ENCODE measurements at regions not wholly inside any gene's neighbourhood (a gene's known extent, or its start where the extent isn't known, plus 50 kb on each side); places are given as distances from the start of the nearest gene placed in this dataset.
"Not testable (repeated sequence)": the region's sequence is repeated elsewhere in the genome, so short reads cannot be mapped to it uniquely, and the experiment has no call there.

DNA sequence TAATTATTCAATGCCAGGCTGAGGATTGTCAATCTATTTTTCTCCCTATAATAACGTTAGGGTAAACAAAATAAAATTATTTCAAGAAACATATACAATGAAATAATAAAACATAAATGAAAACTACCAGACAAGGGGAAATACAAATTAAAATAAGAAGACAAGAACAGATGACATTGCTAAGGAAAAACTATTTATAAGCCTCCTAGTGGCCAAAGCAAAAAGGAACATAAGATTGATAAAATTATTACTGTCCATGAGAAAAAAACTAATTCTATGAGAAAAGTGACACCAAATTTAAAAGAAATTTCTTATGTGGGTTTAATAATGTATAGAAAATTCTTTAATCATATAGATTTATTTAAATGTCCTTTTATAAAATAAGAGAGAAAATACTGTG lies 294.7 kb downstream of the TTC6 start:
- no peaks in the 10 kb centered on the region for H3K27me3 ChIP-seq (ENCODE audit: insufficient read depth, low read length, poor library complexity, severe bottlenecking)
- no peaks in the 10 kb centered on the region for H4K20me1 ChIP-seq (ENCODE audit: insufficient read depth, low read length, poor library complexity, severe bottlenecking)
- no peak overlapping the region for H3K4me2 ChIP-seq (ENCODE audit: low read depth, low read length, poor library complexity, severe bottlenecking)
- H3K79me2 ChIP-seq (ENCODE audit: insufficient read depth, low read length), result no peaks in the 10 kb centered on the region
- no peak overlapping the region for H3K4me3 ChIP-seq (ENCODE audit: low read length, poor library complexity, severe bottlenecking)
- H3K4me1 ChIP-seq (ENCODE audit: insufficient read depth, low read length, poor library complexity, severe bottlenecking), result no peaks in the 10 kb centered on the region
- no peaks in the 10 kb centered on the region for H3K9me2 ChIP-seq (replicated peaks; ENCODE audit: low read depth, low read length)
- no peaks in the 10 kb centered on the region for H3K36me3 ChIP-seq (ENCODE audit: insufficient read depth, low read length)
- no peaks in the 10 kb centered on the region for H3K9me3 ChIP-seq (ENCODE audit: insufficient read depth, low read depth, low read length)
- no peak for TF ChIP-seq EZH2phosphoT487 (IDR thresholded peaks at IDR 0.05; ENCODE audit: borderline replicate concordance)
- TF ChIP-seq, protein P1, sequence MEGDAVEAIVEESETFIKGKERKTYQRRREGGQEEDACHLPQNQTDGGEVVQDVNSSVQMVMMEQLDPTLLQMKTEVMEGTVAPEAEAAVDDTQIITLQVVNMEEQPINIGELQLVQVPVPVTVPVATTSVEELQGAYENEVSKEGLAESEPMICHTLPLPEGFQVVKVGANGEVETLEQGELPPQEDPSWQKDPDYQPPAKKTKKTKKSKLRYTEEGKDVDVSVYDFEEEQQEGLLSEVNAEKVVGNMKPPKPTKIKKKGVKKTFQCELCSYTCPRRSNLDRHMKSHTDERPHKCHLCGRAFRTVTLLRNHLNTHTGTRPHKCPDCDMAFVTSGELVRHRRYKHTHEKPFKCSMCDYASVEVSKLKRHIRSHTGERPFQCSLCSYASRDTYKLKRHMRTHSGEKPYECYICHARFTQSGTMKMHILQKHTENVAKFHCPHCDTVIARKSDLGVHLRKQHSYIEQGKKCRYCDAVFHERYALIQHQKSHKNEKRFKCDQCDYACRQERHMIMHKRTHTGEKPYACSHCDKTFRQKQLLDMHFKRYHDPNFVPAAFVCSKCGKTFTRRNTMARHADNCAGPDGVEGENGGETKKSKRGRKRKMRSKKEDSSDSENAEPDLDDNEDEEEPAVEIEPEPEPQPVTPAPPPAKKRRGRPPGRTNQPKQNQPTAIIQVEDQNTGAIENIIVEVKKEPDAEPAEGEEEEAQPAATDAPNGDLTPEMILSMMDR (conservative IDR thresholded peaks at IDR 0.05; ENCODE audit: low read length), result peak; percentile 32
- H3F3A ChIP-seq (ENCODE audit: low read depth), result no peaks in the 10 kb centered on the region
- no peak overlapping the region for H2AFZ ChIP-seq (ENCODE audit: low read length)
- no peak overlapping the region for H3K9ac ChIP-seq (ENCODE audit: low read depth, low read length, poor library complexity, severe bottlenecking)

DNA sequence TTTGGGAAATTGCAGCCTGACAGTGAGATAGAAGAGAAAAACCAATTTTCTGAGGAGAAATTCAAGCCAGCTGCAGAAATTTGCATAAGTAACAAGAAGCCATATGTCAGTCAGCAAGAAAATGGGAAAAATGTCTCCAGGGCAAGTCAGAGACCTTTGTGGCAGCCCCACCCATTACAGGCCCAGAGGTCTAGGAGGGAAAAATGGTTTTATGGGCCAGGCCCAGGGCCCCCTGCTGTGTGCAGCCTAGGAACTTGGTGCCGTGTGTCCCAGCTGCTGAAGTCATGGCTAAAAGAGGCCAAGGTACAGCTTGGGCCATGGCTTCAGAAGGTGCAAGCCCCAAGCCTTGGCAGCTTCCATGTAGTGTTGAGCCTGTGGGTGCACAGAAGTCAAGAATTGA lies 296.1 kb downstream of the TTC6 start:
- not testable (repeated sequence) for H3K36me3 ChIP-seq (ENCODE audit: insufficient read depth, low read length); H3K79me2 ChIP-seq (ENCODE audit: insufficient read depth, low read length); H3F3A ChIP-seq (ENCODE audit: low read depth); H3K9ac ChIP-seq (ENCODE audit: low read depth, low read length, poor library complexity, severe bottlenecking); H3K27me3 ChIP-seq (ENCODE audit: insufficient read depth, low read length, poor library complexity, severe bottlenecking); H3K4me3 ChIP-seq (ENCODE audit: low read length, poor library complexity, severe bottlenecking); H3K4me2 ChIP-seq (ENCODE audit: low read depth, low read length, poor library complexity, severe bottlenecking); H3K9me2 ChIP-seq (replicated peaks; ENCODE audit: low read depth, low read length); H3K4me1 ChIP-seq (ENCODE audit: insufficient read depth, low read length, poor library complexity, severe bottlenecking); H4K20me1 ChIP-seq (ENCODE audit: insufficient read depth, low read length, poor library complexity, severe bottlenecking); H2AFZ ChIP-seq (ENCODE audit: low read length); H3K9me3 ChIP-seq (ENCODE audit: insufficient read depth, low read depth, low read length)

DNA sequence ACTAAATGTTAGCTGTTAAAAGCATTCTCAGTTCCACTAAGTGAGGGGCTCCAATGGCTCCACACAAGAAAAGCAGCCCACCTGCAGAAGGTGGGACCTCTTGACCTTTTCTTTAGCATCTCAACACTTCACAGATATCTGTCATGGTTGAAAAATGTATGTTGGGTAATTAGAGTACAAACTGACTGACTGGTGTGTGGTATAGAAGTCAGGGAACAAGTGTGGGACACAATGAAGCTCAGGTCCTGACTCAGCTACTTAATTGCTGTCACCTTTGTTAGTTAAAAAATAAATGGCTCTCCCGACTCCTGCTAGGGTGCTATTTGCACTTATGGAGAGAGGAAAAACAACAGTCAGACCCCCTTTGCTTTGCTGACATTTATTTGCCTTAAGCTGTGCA lies 299.0 kb downstream of the TTC6 start:
- Histone ChIP-seq H3K4me3 (ENCODE audit: low read length, poor library complexity, severe bottlenecking) (no peak overlapping the region), H4K20me1 (ENCODE audit: insufficient read depth, low read length, poor library complexity, severe bottlenecking) (no peaks in the 10 kb centered on the region), H3K79me2 (ENCODE audit: insufficient read depth, low read length) (no peaks in the 10 kb centered on the region), H2AFZ (ENCODE audit: low read length) (no peak overlapping the region), H3K4me1 (ENCODE audit: insufficient read depth, low read length, poor library complexity, severe bottlenecking) (no peaks in the 10 kb centered on the region), H3K9me2 (replicated peaks; ENCODE audit: low read depth, low read length) (no peaks in the 10 kb centered on the region), H3F3A (ENCODE audit: low read depth) (no peaks in the 10 kb centered on the region), H3K4me2 (ENCODE audit: low read depth, low read length, poor library complexity, severe bottlenecking) (no peak overlapping the region), H3K9me3 (ENCODE audit: insufficient read depth, low read depth, low read length) (no peaks in the 10 kb centered on the region), H3K27me3 (ENCODE audit: insufficient read depth, low read length, poor library complexity, severe bottlenecking) (no peaks in the 10 kb centered on the region), H3K36me3 (ENCODE audit: insufficient read depth, low read length) (no peaks in the 10 kb centered on the region), H3K9ac (ENCODE audit: low read depth, low read length, poor library complexity, severe bottlenecking) (no peak overlapping the region)
- TF ChIP-seq, protein P1 (conservative IDR thresholded peaks at IDR 0.05; ENCODE audit: low read length), result no peak
- TF ChIP-seq EZH2phosphoT487 (IDR thresholded peaks at IDR 0.05; ENCODE audit: borderline replicate concordance), result no peak

DNA sequence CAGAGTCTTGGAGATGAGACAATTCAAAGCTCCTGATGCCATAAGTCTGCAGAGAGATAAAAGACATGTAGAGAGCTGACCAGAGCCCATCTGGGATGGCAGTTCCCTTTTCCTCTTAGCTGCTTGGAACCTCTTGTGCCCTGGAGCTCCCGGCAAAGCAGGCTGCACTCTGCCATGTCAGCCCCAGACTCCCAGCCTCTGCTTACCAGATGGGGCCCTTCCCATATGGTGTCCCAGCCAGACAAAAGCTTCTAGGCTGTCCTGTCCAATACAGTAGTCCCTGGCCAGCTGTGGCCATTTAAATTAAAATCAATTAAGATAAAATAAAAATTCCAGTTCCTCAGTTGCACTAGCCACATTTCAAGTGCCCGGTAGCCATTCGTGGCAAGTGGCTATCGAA lies 303.9 kb downstream of the TTC6 start:
- Histone ChIP-seq H3K36me3 (ENCODE audit: insufficient read depth, low read length) (no peaks in the 10 kb centered on the region), H3K9me2 (replicated peaks; ENCODE audit: low read depth, low read length) (no peaks in the 10 kb centered on the region), H3K4me2 (ENCODE audit: low read depth, low read length, poor library complexity, severe bottlenecking) (no peak overlapping the region), H2AFZ (ENCODE audit: low read length) (no peak overlapping the region), H4K20me1 (ENCODE audit: insufficient read depth, low read length, poor library complexity, severe bottlenecking) (no peaks in the 10 kb centered on the region), H3F3A (ENCODE audit: low read depth) (no peaks in the 10 kb centered on the region), H3K9me3 (ENCODE audit: insufficient read depth, low read depth, low read length) (no peaks in the 10 kb centered on the region), H3K4me3 (ENCODE audit: low read length, poor library complexity, severe bottlenecking) (no peak overlapping the region), H3K9ac (ENCODE audit: low read depth, low read length, poor library complexity, severe bottlenecking) (no peak overlapping the region), H3K4me1 (ENCODE audit: insufficient read depth, low read length, poor library complexity, severe bottlenecking) (peaks cover 3% of the 10 kb centered on the region), H3K27me3 (ENCODE audit: insufficient read depth, low read length, poor library complexity, severe bottlenecking) (no peaks in the 10 kb centered on the region), H3K79me2 (ENCODE audit: insufficient read depth, low read length) (no peaks in the 10 kb centered on the region)
- TF ChIP-seq, protein P1 (conservative IDR thresholded peaks at IDR 0.05; ENCODE audit: low read length), result no peak
- TF ChIP-seq EZH2phosphoT487 (IDR thresholded peaks at IDR 0.05; ENCODE audit: borderline replicate concordance), result no peak

Measured in Loucy (cell line).